H9 (cell line): ENCODE measurements at regions not wholly inside any gene's neighbourhood (a gene's known extent, or its start where the extent isn't known, plus 50 kb on each side); places are given as distances from the start of the nearest gene placed in this dataset.

ENCODE experiments used
- DNase-seq: peaks from one replicate; pipeline ENCODE4 v3.0.0-alpha.2; 2017
- H2AFZ ChIP-seq: one replicate; pipeline ENCODE4 v1.6.1; 2013; ENCODE audit warnings: mild to moderate bottlenecking, low read length, control low read depth, moderate library complexity
- H2AK5ac ChIP-seq: 2 replicates; pipeline ENCODE4 v1.6.1; 2013; ENCODE audit warnings: low read length, control low read depth, mixed read lengths; ENCODE audit not compliant: insufficient read length
- H2BK120ac ChIP-seq: one replicate; pipeline ENCODE4 v1.6.1; 2013; ENCODE audit warnings: low read depth, mild to moderate bottlenecking, low read length, control low read depth, inconsistent platforms; ENCODE audit not compliant: poor library complexity, severe bottlenecking
- H2BK12ac ChIP-seq: 2 replicates; pipeline ENCODE4 v1.6.1; 2013; ENCODE audit warnings: low read length, control low read depth, mixed read lengths, low read depth; ENCODE audit not compliant: insufficient read length
- H2BK15ac ChIP-seq: 2 replicates; pipeline ENCODE4 v1.6.1; 2013; ENCODE audit warnings: low read depth, low read length, control low read depth
- H2BK20ac ChIP-seq: one replicate; pipeline ENCODE4 v1.6.1; 2013; ENCODE audit warnings: low read depth, mild to moderate bottlenecking, low read length, control low read depth, inconsistent platforms; ENCODE audit not compliant: poor library complexity, severe bottlenecking
- H2BK5ac ChIP-seq: 2 replicates; pipeline ENCODE4 v1.6.1; 2013; ENCODE audit warnings: low read length, control low read depth, mixed read lengths; ENCODE audit not compliant: insufficient read length
- H3K14ac ChIP-seq: 2 replicates; pipeline ENCODE4 v1.6.1; 2013; ENCODE audit warnings: low read length, control low read depth; ENCODE audit not compliant: insufficient read depth
- H3K18ac ChIP-seq: 2 replicates; pipeline ENCODE4 v1.6.1; 2013; ENCODE audit warnings: low read depth, mild to moderate bottlenecking, mixed read lengths, low read length, control low read depth; ENCODE audit not compliant: insufficient read length
- H3K23ac ChIP-seq: 2 replicates; pipeline ENCODE4 v1.6.1; 2013; ENCODE audit warnings: low read length, control low read depth, mixed read lengths, low read depth; ENCODE audit not compliant: insufficient read length
- H3K23me2 ChIP-seq: 2 replicates; pipeline ENCODE4 v1.6.1; 2013; ENCODE audit warnings: low read depth, mild to moderate bottlenecking, mixed read lengths, low read length, control low read depth; ENCODE audit not compliant: insufficient read length, poor library complexity, severe bottlenecking
- H3K27ac ChIP-seq: 2 replicates; pipeline ENCODE4 v1.5.1; 2013; ENCODE audit warnings: low read length, control low read depth, mixed read lengths, low read depth; ENCODE audit not compliant: insufficient read length
- H3K27me3 ChIP-seq: 2 replicates; pipeline ENCODE4 v1.6.1; 2013; ENCODE audit warnings: low read length, control low read depth, inconsistent platforms; ENCODE audit not compliant: insufficient read depth
- H3K4ac ChIP-seq: 2 replicates; pipeline ENCODE4 v1.6.1; 2013; ENCODE audit warnings: low read depth, mild to moderate bottlenecking, control low read depth, inconsistent platforms, low read length, moderate library complexity
- H3K4me1 ChIP-seq: 2 replicates; pipeline ENCODE4 v1.6.1; 2013; ENCODE audit warnings: low read length, control low read depth, inconsistent platforms; ENCODE audit not compliant: insufficient read depth
- H3K4me2 ChIP-seq: 2 replicates; pipeline ENCODE4 v1.6.1; 2013; ENCODE audit warnings: low read length, control low read depth, mixed read lengths; ENCODE audit not compliant: insufficient read length, insufficient read depth
- H3K56ac ChIP-seq: 2 replicates; pipeline ENCODE4 v1.6.1; 2013; ENCODE audit warnings: low read depth, mild to moderate bottlenecking, mixed read lengths, low read length, control low read depth; ENCODE audit not compliant: insufficient read length
- H3K79me1 ChIP-seq: 2 replicates; pipeline ENCODE4 v1.6.1; 2013; ENCODE audit warnings: low read depth, mild to moderate bottlenecking, moderate library complexity, low read length, control low read depth, inconsistent platforms; ENCODE audit not compliant: insufficient read depth, poor library complexity, severe bottlenecking
- H3K79me2 ChIP-seq: 2 replicates; pipeline ENCODE4 v1.6.1; 2013; ENCODE audit warnings: low read length, control low read depth, inconsistent platforms; ENCODE audit not compliant: insufficient read depth
- H3K9ac ChIP-seq: 2 replicates; pipeline ENCODE4 v1.6.1; 2013; ENCODE audit warnings: low read length, control low read depth, mixed read lengths; ENCODE audit not compliant: insufficient read length; ENCODE audit errors: extremely low read depth
- H3K9me3 ChIP-seq: one replicate; pipeline ENCODE4 v1.6.1; 2013; ENCODE audit warnings: low read depth, low read length, inconsistent platforms; ENCODE audit not compliant: control insufficient read depth
- H3T11ph ChIP-seq: one replicate; pipeline ENCODE4 v1.6.1; 2013; ENCODE audit warnings: mild to moderate bottlenecking, low read length, control low read depth, inconsistent platforms
- H4K20me1 ChIP-seq: one replicate; pipeline ENCODE4 v1.6.1; 2013; ENCODE audit not compliant: control insufficient read depth, insufficient read length, insufficient read depth
- H4K5ac ChIP-seq: 2 replicates; pipeline ENCODE4 v1.6.1; 2013; ENCODE audit warnings: low read depth, mild to moderate bottlenecking, mixed read lengths, low read length, control low read depth; ENCODE audit not compliant: insufficient read length
- H4K8ac ChIP-seq: replicated peaks from 2 replicates; pipeline ENCODE4 v1.6.1; 2013; ENCODE audit warnings: low read length, control low read depth, mixed read lengths, low read depth; ENCODE audit not compliant: insufficient read length
- H4K91ac ChIP-seq: 2 replicates; pipeline ENCODE4 v1.6.1; 2013; ENCODE audit warnings: low read depth, mild to moderate bottlenecking, moderate library complexity, mixed read lengths, low read length, control low read depth; ENCODE audit not compliant: insufficient read length
- H3K27ac Mint-ChIP-seq, 3 experiments: 2 replicates in 2 of 3; 3 replicates in 1 of 3; pipeline ENCODE4 v1.8.0; 2020 to 2021; ENCODE audit warnings: mixed read lengths in 3 of 3, mild to moderate bottlenecking in 1 of 3, moderate library complexity in 1 of 3
- H3K27me3 Mint-ChIP-seq: 2 replicates; pipeline ENCODE4 v1.8.0; 2021; ENCODE audit warnings: low read depth, mild to moderate bottlenecking, moderate library complexity, mixed read lengths
- H3K36me3 Mint-ChIP-seq, 3 experiments: 2 replicates in 2 of 3; 3 replicates in 1 of 3; pipeline ENCODE4 v1.8.0; 2020 to 2021; ENCODE audit warnings: low read depth in 3 of 3, mixed read lengths in 3 of 3; ENCODE audit not compliant: insufficient read depth in 1 of 3
- H3K4me1 Mint-ChIP-seq, 2 experiments: 2 replicates each; pipeline ENCODE4 v1.8.0; 2020; ENCODE audit warnings: mixed read lengths in 2 of 2
- H3K4me3 Mint-ChIP-seq, 2 experiments: 2 replicates in 1 of 2; 3 replicates in 1 of 2; pipeline ENCODE4 v1.8.0; 2020 to 2021; ENCODE audit warnings: mild to moderate bottlenecking in 2 of 2, mixed read lengths in 2 of 2, moderate library complexity in 1 of 2
- H3K9me3 Mint-ChIP-seq, 2 experiments: 2 replicates in 1 of 2; 3 replicates in 1 of 2; pipeline ENCODE4 v1.8.0; 2020; ENCODE audit warnings: mild to moderate bottlenecking in 2 of 2, mixed read lengths in 2 of 2, moderate library complexity in 1 of 2
- CTCF ChIP-seq: fragments of 200-600 bp; sonication (generic); conservative IDR thresholded peaks from 3 replicates; pipeline ENCODE4 v1.8.0; 2021; ENCODE audit warnings: antibody characterized with exemption, mild to moderate bottlenecking
- WGBS: extraction: QIAGEN DNeasy Blood & Tissue Kit; methylation state at CpG from one replicate; pipeline ENCODE4 v1.1.7; 2013; ENCODE audit warnings: missing lambda C conversion rate, low lambda C conversion rate, mixed read lengths; ENCODE audit not compliant: insufficient read length; ENCODE audit errors: extremely low coverage; 5-methylcytosine and 5-hydroxymethylcytosine counted together

- Mint-ChIP-seq H3K9me3 (no peaks in the 10 kb centered on the region), H3K4me1 (peaks cover 23 to 34% of the 10 kb centered on the region in 2 experiments)
- no peak overlapping the region for H3K4me2 ChIP-seq
Measured at GRCh38 chr21:43328958-43329691, 97.8 kb downstream of the SIK1 start.

More at GRCh38 chr21:43328958-43329691, 97.8 kb downstream of the SIK1 start:
- no CpG with 5 or more reads among the region's 22 CpGs for WGBS
- H3K27me3 ChIP-seq: no peaks in the 10 kb centered on the region
- no peak overlapping the region for H3K4ac ChIP-seq
- H3K27ac Mint-ChIP-seq: no peak overlapping the region
- no peak overlapping the region for H3K18ac ChIP-seq
- no peak overlapping the region for H3K27ac ChIP-seq
- no peak overlapping the region for H2BK12ac ChIP-seq
- H3T11ph ChIP-seq: no peak overlapping the region
- H2AK5ac ChIP-seq: no peak overlapping the region
- H2BK120ac ChIP-seq: no peak overlapping the region
- H3K23me2 ChIP-seq: no peaks in the 10 kb centered on the region
- no peak for DNase-seq
- H4K91ac ChIP-seq: no peak overlapping the region
- no peak overlapping the region for H3K9ac ChIP-seq
- no peak overlapping the region for H2BK5ac ChIP-seq
- no peak overlapping the region for H3K56ac ChIP-seq
- H3K14ac ChIP-seq: no peak overlapping the region
- H3K9me3 ChIP-seq: no peaks in the 10 kb centered on the region
- H3K27me3 Mint-ChIP-seq: peaks cover 10% of the 10 kb centered on the region
- H3K79me1 ChIP-seq: no peaks in the 10 kb centered on the region
- no peak overlapping the region for H2BK15ac ChIP-seq
- H4K8ac ChIP-seq: no peak overlapping the region
- no peaks in the 10 kb centered on the region; the same call in 1 of the 2 replicates for H3K4me1 ChIP-seq
- H3K79me2 ChIP-seq: no peaks in the 10 kb centered on the region
- no peak overlapping the region for H2BK20ac ChIP-seq
- H3K23ac ChIP-seq: no peak overlapping the region
- no peak overlapping the region for H3K4me3 Mint-ChIP-seq
- no peaks in the 10 kb centered on the region for H4K20me1 ChIP-seq
- no peak overlapping the region for H4K5ac ChIP-seq
- no peaks in the 10 kb centered on the region for H3K36me3 Mint-ChIP-seq
- TF ChIP-seq CTCF: no peak
- H2AFZ ChIP-seq: no peak overlapping the region
